Activated CD8-positive, alpha-beta memory T cell treated with anti-CD3 and anti-CD28 coated beads, Interleukin-2, amount 10 ng/mL, durations not matched to agents 7 days and 5 days (primary cell): ENCODE measurements at regions not wholly inside any gene's neighbourhood (a gene's known extent, or its start where the extent isn't known, plus 50 kb on each side); places are given as distances from the start of the nearest gene placed in this dataset.
"Not testable (repeated sequence)": the region's sequence is repeated elsewhere in the genome, so short reads cannot be mapped to it uniquely, and the experiment has no call there.

ENCODE experiments used
- ATAC-seq: fragments of 150-1000 bp; cut with Tn5 transposase; one replicate; pipeline ENCODE4 v1.10.0; 2021; ENCODE audit warnings: moderate library complexity
- CTCF ChIA-PET: fragments of 350-600 bp; sonication (Branson Sonifier 250); formaldehyde crosslinking; loops from one replicate; lab custom pipeline; 2021; ENCODE audit warnings: antibody characterized with exemption; lab: Charles Lee
- DNase-seq: peaks from one replicate; pipeline ENCODE4 v3.0.0-alpha.2; 2020
- H3K27ac Mint-ChIP-seq: one replicate; pipeline ENCODE4 v1.8.0; 2021; ENCODE audit warnings: mild to moderate bottlenecking, mixed read lengths
- H3K27me3 Mint-ChIP-seq: one replicate; pipeline ENCODE4 v1.8.0; 2021; ENCODE audit warnings: mixed read lengths
- H3K36me3 Mint-ChIP-seq: one replicate; pipeline ENCODE4 v1.8.0; 2021; ENCODE audit warnings: mild to moderate bottlenecking, mixed read lengths
- H3K4me1 Mint-ChIP-seq: one replicate; pipeline ENCODE4 v1.8.0; 2021; ENCODE audit warnings: mixed read lengths
- H3K4me3 Mint-ChIP-seq: one replicate; pipeline ENCODE4 v1.8.0; 2021; ENCODE audit warnings: mild to moderate bottlenecking, moderate library complexity, mixed read lengths
- H3K9me3 Mint-ChIP-seq: one replicate; pipeline ENCODE4 v1.8.0; 2022; ENCODE audit warnings: low read depth, mixed read lengths

GRCh38 chr18:70417847-70418246, 129.0 kb downstream of the SOCS6 start:
- ATAC-seq (no peak), DNase-seq (no peak)
- Mint-ChIP-seq H3K27me3 (peaks cover 25% of the 10 kb centered on the region), H3K9me3 (no peaks in the 10 kb centered on the region), H3K36me3 (no peaks in the 10 kb centered on the region), H3K27ac (no peak overlapping the region), H3K4me3 (no peak overlapping the region), H3K4me1 (peaks cover 5% of the 10 kb centered on the region)
- CTCF ChIA-PET = no interaction called here

DNA sequence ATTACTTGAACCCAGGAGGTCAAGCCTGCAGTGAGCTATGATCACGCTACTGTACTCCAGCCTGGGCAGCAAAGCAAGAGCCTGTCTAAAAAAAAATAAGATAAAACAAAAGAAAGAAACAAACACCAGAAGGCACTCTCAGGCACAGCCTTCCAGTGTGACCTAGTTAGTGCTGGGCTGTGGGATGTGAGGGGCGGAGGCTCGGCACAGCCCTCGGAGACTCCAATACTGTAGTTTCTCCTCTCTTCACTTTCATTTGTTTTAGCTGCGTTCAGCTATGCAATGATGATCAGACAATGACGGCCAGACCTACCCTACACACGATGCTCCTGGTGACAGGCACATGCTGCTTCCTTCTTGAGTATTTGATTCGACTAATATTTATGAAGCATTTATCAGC, 127.7 kb downstream of the SOCS6 start:
- DNase-seq (no peak), ATAC-seq (no peak)
- Mint-ChIP-seq H3K4me3 (no peak overlapping the region), H3K27me3 (peaks cover 25% of the 10 kb centered on the region), H3K4me1 (peaks cover 5% of the 10 kb centered on the region), H3K36me3 (no peaks in the 10 kb centered on the region), H3K27ac (no peak overlapping the region), H3K9me3 (no peaks in the 10 kb centered on the region)
- CTCF ChIA-PET = no interaction called here

DNA sequence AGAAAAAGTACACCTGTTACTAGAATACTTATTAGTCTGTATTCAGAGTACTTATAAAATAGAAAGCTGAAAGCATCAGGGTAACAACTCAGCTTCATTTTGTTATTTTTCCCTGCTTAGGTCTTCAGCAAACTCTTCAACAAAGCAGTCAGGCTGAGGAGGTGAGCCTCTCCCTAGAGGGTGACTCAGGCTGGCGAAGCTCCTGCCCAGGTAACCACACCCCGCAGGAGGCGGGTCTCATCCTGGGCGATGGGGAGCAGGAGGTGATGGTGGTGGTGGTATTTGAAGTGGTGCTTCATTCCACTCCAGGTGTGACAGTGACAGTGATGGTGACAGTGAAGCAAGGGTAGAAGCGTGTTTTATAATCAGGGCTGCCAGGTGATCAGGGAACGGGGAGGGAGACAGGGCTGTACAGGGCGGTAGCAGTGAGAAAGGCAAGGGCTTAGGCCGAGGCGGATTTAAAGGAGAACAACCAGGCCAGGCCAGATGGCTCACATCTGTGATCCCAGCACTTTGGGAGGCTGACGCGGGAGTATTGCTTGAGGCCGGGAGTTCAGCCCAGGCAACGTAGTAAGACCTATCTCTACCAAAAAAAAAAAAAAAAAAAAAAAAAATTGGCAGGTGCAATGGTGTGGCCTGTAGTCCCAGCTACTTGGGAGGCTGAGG, 127.1 kb downstream of the SOCS6 start:
- H3K27ac Mint-ChIP-seq = no peak overlapping the region
- H3K27me3 Mint-ChIP-seq = peaks cover 25% of the 10 kb centered on the region
- H3K9me3 Mint-ChIP-seq = no peaks in the 10 kb centered on the region
- H3K36me3 Mint-ChIP-seq = no peaks in the 10 kb centered on the region
- no peak for DNase-seq
- CTCF ChIA-PET = interaction anchor here (2.0 kb wide), 1 partner anchor 18 kb away, joined by 9 read pairs; no protein-coding TSS in a partner anchor
- ATAC-seq = no peak
- H3K4me3 Mint-ChIP-seq = no peak overlapping the region
- peaks cover 5% of the 10 kb centered on the region for H3K4me1 Mint-ChIP-seq

GRCh38 chr18:70414315-70414900, 125.6 kb downstream of the SOCS6 start:
- Mint-ChIP-seq H3K27ac (no peak overlapping the region), H3K36me3 (no peaks in the 10 kb centered on the region), H3K4me1 (peaks cover 5% of the 10 kb centered on the region), H3K27me3 (peaks cover 13% of the 10 kb centered on the region), H3K9me3 (no peaks in the 10 kb centered on the region), H3K4me3 (no peak overlapping the region)
- DNase-seq (no peak), ATAC-seq (no peak)
- CTCF ChIA-PET = interaction anchor here (2.0 kb wide), 1 partner anchor 19 kb away, joined by 9 read pairs; no protein-coding TSS in a partner anchor

GRCh38 chr18:70413455-70413854, 124.6 kb downstream of the SOCS6 start:
- no peak overlapping the region for H3K4me3 Mint-ChIP-seq
- no peaks in the 10 kb centered on the region for H3K4me1 Mint-ChIP-seq
- H3K27me3 Mint-ChIP-seq = peaks cover 8% of the 10 kb centered on the region
- no peak for DNase-seq
- no peak for ATAC-seq
- no peaks in the 10 kb centered on the region for H3K36me3 Mint-ChIP-seq
- CTCF ChIA-PET = no interaction called here
- H3K9me3 Mint-ChIP-seq = no peaks in the 10 kb centered on the region
- H3K27ac Mint-ChIP-seq = no peak overlapping the region

- Mint-ChIP-seq H3K27me3 (peaks cover 5% of the 10 kb centered on the region), H3K4me1 (no peaks in the 10 kb centered on the region), H3K27ac (no peak overlapping the region), H3K36me3 (no peaks in the 10 kb centered on the region), H3K9me3 (no peaks in the 10 kb centered on the region), H3K4me3 (no peak overlapping the region)
- DNase-seq (no peak), ATAC-seq (no peak)
- CTCF ChIA-PET = no interaction called here
Observed at GRCh38 chr18:70411876-70412435, 123.1 kb downstream of the SOCS6 start.

GRCh38 chr18:70411307-70411706, 122.5 kb downstream of the SOCS6 start:
- Mint-ChIP-seq H3K4me3 (no peak overlapping the region), H3K27me3 (peaks cover 5% of the 10 kb centered on the region), H3K36me3 (no peaks in the 10 kb centered on the region), H3K27ac (no peak overlapping the region), H3K9me3 (no peaks in the 10 kb centered on the region), H3K4me1 (no peaks in the 10 kb centered on the region)
- ATAC-seq (no peak), DNase-seq (no peak)
- CTCF ChIA-PET = no interaction called here

- no peak for ATAC-seq
- H3K4me1 Mint-ChIP-seq = no peaks in the 10 kb centered on the region
- no peak overlapping the region for H3K27ac Mint-ChIP-seq
- CTCF ChIA-PET = no interaction called here
- no peaks in the 10 kb centered on the region for H3K9me3 Mint-ChIP-seq
- H3K36me3 Mint-ChIP-seq = no peaks in the 10 kb centered on the region
- H3K4me3 Mint-ChIP-seq = no peak overlapping the region
- DNase-seq = no peak
- peaks cover 5% of the 10 kb centered on the region for H3K27me3 Mint-ChIP-seq
Observed at GRCh38 chr18:70405052-70405451, 116.2 kb downstream of the SOCS6 start.

DNA sequence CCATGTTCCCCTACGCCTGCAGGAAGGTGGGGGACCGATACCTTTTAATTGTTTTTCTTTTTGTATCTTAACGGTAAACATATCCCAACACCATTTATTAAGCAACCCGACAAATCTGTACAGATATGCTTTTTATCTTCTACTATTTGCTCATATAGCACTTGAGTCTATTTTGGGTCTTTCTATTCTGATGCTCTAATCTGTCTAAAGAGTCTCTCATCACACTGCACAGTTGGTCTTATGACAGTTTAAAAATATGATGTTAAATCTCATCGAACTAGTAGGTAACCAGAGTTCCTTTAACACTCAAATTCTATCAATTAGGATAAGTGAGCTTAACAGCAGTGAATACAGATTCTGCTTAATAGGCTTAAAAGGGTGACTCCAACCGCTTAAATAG, 111.6 kb downstream of the SOCS6 start:
- no peak overlapping the region for H3K27ac Mint-ChIP-seq
- H3K4me1 Mint-ChIP-seq = no peaks in the 10 kb centered on the region
- H3K4me3 Mint-ChIP-seq = no peak overlapping the region
- ATAC-seq (no peak), DNase-seq (no peak)
- H3K27me3 Mint-ChIP-seq = peaks cover 3% of the 10 kb centered on the region
- no peaks in the 10 kb centered on the region for H3K36me3 Mint-ChIP-seq
- H3K9me3 Mint-ChIP-seq = no peaks in the 10 kb centered on the region
- CTCF ChIA-PET = no interaction called here

DNA sequence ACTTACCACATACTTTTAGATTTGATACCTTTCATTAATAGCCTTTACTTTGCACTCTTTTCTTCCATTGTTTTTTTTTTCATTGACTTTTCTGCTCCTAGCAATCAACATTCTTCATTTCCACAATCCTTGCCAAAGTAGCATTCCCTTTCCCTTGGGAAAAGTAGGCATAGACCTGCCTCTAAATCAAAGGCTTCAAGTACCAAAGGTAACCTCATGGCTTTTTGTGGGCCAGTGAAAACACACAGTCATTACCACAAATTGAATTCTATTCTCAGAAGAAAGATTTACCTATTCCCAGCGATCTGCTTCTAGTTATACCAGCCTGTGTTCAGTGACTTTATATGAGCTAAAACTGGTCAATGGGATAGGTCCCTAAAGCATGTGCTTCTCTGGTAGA, 109.2 kb downstream of the SOCS6 start:
- CTCF ChIA-PET = no interaction called here
- H3K4me1 Mint-ChIP-seq = no peaks in the 10 kb centered on the region
- no peaks in the 10 kb centered on the region for H3K9me3 Mint-ChIP-seq
- H3K27me3 Mint-ChIP-seq = no peaks in the 10 kb centered on the region
- no peak overlapping the region for H3K4me3 Mint-ChIP-seq
- no peak overlapping the region for H3K27ac Mint-ChIP-seq
- ATAC-seq (no peak), DNase-seq (no peak)
- no peaks in the 10 kb centered on the region for H3K36me3 Mint-ChIP-seq

DNA sequence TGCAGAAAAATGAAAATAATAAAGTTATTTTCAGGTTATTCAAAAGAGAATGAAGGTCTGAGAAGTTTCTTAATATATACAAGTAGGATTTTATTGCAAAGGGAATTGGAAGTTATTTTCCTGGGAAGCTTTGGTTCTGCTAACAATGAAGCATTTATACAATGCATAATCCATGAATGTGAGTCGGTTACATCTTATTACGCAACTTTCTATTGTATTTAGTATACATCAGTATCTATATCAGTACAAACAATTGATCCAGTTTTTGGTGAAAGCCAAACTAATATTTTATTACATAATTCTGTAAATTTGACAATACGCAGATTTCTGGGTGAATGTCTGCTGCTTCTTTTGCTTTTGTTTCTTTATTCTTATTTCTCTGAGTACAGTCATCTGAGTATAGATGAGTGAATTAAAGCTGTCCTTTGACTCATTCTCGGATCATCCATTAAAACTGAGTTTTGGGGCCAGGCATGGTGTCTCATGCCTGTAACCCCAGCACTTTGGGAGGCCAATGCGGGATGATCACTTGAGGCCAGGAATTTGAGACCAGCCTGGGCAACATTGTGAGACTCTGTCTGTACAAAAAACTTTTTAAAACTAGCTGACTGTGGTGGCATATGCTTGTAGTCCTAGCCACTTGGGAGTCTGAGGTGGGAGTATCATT, 108.5 kb downstream of the SOCS6 start:
- no peaks in the 10 kb centered on the region for H3K27me3 Mint-ChIP-seq
- DNase-seq (no peak), ATAC-seq (no peak)
- CTCF ChIA-PET = no interaction called here
- no peak overlapping the region for H3K4me3 Mint-ChIP-seq
- no peaks in the 10 kb centered on the region for H3K36me3 Mint-ChIP-seq
- no peak overlapping the region for H3K27ac Mint-ChIP-seq
- no peaks in the 10 kb centered on the region for H3K4me1 Mint-ChIP-seq
- no peaks in the 10 kb centered on the region for H3K9me3 Mint-ChIP-seq

- H3K9me3 Mint-ChIP-seq, H3K27me3 Mint-ChIP-seq, ATAC-seq, H3K27ac Mint-ChIP-seq, CTCF ChIA-PET, H3K36me3 Mint-ChIP-seq, H3K4me1 Mint-ChIP-seq, H3K4me3 Mint-ChIP-seq, DNase-seq: not testable (repeated sequence)
Observed at GRCh38 chr18:70395771-70396170, 106.9 kb downstream of the SOCS6 start.

- DNase-seq = no peak
- CTCF ChIA-PET = no interaction called here
- Mint-ChIP-seq H3K36me3 (no peaks in the 10 kb centered on the region), H3K4me3 (no peak overlapping the region), H3K9me3 (no peaks in the 10 kb centered on the region), H3K27ac (no peak overlapping the region), H3K27me3 (no peaks in the 10 kb centered on the region), H3K4me1 (no peaks in the 10 kb centered on the region)
- no peak for ATAC-seq
Observed at GRCh38 chr18:70394672-70395071, 105.8 kb downstream of the SOCS6 start.
